Hepatocyte (in vitro differentiated cells): ENCODE measurements at regions not wholly inside any gene's neighbourhood (a gene's known extent, or its start where the extent isn't known, plus 50 kb on each side); places are given as distances from the start of the nearest gene placed in this dataset.

Source experiments
- EZH2phosphoT487 ChIP-seq: fragments of 200-600 bp; sonication (generic); IDR thresholded peaks from one replicate; pipeline ENCODE4 v1.6.1; 2018; ENCODE audit warnings: antibody characterized with exemption, mild to moderate bottlenecking, low read depth, moderate library complexity; ENCODE audit not compliant: unreplicated experiment, severe bottlenecking
- TF ChIP-seq, protein P1 (sequence below): fragments of 200-600 bp; sonication (generic); IDR thresholded peaks from 2 replicates; pipeline ENCODE4 v1.5.1; 2016; ENCODE audit warnings: antibody characterized with exemption, mild to moderate bottlenecking; ENCODE audit not compliant: poor library complexity

DNA sequence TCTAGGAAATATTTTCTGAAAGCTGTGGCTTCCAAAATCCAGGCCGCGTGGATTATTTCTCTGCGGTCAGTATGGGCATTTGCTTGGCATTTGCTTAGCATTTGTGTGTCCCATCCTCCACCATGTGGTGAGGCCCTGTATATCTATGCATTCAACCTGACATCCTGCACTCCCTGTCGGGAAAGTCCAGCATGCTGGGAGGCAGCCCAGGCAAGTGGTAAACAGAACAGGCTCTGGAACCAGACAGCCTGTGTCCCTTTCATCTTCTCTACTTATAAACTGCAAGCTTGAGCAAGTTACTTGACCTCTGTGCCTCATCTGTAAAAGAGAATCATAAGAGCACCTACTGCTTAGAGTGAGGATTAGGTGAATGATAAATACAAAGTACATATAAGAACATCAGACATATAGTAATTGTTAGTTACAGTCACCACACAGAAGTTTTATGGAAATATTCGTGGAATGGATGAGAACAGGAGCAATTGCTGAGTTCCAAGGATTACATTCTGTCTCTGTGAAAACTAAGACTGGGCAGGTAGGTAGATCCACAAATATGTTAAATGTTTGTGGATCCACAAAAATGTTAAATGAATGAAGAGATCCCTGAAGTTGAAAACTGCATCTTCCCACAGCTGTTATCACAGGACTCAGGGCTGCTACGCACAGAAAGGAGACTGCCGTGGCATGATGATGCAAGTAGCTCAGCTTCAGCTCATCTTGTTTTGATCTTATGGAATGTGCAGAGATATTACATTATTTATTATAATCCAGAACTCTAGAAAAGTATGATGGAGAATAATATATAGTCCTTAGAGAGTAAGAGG is 317.0 kb upstream of the MMADHC start:
- TF ChIP-seq, protein P1, sequence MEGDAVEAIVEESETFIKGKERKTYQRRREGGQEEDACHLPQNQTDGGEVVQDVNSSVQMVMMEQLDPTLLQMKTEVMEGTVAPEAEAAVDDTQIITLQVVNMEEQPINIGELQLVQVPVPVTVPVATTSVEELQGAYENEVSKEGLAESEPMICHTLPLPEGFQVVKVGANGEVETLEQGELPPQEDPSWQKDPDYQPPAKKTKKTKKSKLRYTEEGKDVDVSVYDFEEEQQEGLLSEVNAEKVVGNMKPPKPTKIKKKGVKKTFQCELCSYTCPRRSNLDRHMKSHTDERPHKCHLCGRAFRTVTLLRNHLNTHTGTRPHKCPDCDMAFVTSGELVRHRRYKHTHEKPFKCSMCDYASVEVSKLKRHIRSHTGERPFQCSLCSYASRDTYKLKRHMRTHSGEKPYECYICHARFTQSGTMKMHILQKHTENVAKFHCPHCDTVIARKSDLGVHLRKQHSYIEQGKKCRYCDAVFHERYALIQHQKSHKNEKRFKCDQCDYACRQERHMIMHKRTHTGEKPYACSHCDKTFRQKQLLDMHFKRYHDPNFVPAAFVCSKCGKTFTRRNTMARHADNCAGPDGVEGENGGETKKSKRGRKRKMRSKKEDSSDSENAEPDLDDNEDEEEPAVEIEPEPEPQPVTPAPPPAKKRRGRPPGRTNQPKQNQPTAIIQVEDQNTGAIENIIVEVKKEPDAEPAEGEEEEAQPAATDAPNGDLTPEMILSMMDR: no peak
- TF ChIP-seq EZH2phosphoT487: no peak
